ENCODE measurements at regions not wholly inside any gene's neighbourhood (a gene's known extent, or its start where the extent isn't known, plus 50 kb on each side); places are given as distances from the start of the nearest gene placed in this dataset.

DNA sequence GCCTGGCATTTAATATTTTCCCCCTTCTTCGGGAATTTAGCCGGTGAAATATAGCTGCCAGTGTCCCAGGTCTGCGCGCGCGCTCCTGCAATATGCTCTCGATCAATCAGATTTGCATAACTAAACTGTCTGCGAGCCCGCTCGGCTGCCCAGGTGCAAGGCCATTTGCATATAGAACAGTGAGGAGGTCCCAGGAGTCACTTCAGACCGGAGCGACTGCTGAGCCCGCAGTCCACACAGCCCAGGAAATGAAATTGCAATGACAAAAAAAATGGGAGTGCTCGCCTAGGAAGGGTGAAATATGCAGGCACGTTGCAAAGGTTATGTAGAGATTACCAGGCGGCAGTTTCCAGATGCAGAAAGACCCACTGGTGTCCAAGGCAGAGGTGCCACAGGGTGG is 228.5 kb downstream of the VRK1 start:
- Histone ChIP-seq H3K9me3 (ENCODE audit: severe bottlenecking) (no peaks in the 10 kb centered on the region), H3K4me3 (ENCODE audit: low read depth, low read length) (no peak overlapping the region), H3K27me3 (ENCODE audit: insufficient read depth, low read depth, severe bottlenecking) (no peaks in the 10 kb centered on the region), H3K36me3 (no peaks in the 10 kb centered on the region), H3K27ac (no peak overlapping the region)
- DNase-seq: no peak
- TF ChIP-seq, protein P1, sequence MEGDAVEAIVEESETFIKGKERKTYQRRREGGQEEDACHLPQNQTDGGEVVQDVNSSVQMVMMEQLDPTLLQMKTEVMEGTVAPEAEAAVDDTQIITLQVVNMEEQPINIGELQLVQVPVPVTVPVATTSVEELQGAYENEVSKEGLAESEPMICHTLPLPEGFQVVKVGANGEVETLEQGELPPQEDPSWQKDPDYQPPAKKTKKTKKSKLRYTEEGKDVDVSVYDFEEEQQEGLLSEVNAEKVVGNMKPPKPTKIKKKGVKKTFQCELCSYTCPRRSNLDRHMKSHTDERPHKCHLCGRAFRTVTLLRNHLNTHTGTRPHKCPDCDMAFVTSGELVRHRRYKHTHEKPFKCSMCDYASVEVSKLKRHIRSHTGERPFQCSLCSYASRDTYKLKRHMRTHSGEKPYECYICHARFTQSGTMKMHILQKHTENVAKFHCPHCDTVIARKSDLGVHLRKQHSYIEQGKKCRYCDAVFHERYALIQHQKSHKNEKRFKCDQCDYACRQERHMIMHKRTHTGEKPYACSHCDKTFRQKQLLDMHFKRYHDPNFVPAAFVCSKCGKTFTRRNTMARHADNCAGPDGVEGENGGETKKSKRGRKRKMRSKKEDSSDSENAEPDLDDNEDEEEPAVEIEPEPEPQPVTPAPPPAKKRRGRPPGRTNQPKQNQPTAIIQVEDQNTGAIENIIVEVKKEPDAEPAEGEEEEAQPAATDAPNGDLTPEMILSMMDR (IDR thresholded peaks at IDR 0.05; ENCODE audit: low read depth, low read length): no peak

DNA sequence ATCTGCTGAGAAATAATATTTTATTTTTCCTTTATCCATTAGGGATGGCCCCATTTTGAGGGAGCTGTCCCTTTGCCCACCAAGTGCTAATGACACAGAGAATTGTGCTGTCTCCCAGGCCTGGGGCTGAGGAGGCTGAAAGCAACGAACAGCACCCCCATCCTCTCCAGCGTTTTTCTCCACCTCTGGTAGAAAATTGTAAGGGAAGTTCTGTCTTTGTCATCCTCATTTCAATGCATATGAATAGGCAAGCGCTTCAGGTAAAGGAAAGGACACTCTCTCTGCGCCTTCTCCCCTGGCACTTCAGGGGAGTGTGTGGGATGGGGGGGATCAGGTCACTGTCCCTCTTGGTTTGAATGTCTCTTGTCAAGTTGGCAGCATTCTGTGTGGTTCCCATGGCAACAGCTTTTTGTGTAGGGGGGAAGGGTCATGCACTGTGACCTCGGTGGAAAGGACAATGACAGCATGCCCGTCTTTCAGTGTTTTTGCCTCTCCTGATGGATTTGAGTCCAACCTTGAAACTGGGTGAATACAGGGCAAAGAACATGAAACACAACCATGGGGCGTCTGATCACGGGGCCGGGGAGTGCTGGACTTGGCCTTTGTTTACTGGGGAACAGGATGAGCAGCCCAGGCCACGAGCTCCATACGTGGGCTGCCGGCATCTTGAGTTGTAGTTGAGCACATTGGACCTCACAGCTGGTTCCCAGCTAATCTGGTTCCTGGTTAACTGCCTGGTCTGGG is 230.2 kb downstream of the VRK1 start:
- H3K4me3 ChIP-seq (ENCODE audit: low read depth, low read length): no peak overlapping the region
- DNase-seq: no peak
- no peaks in the 10 kb centered on the region for H3K27me3 ChIP-seq (ENCODE audit: insufficient read depth, low read depth, severe bottlenecking)
- no peaks in the 10 kb centered on the region for H3K36me3 ChIP-seq
- H3K9me3 ChIP-seq (ENCODE audit: severe bottlenecking): peaks cover 7% of the 10 kb centered on the region
- no peak overlapping the region for H3K27ac ChIP-seq
- TF ChIP-seq, protein P1 (IDR thresholded peaks at IDR 0.05; ENCODE audit: low read depth, low read length): no peak

DNA sequence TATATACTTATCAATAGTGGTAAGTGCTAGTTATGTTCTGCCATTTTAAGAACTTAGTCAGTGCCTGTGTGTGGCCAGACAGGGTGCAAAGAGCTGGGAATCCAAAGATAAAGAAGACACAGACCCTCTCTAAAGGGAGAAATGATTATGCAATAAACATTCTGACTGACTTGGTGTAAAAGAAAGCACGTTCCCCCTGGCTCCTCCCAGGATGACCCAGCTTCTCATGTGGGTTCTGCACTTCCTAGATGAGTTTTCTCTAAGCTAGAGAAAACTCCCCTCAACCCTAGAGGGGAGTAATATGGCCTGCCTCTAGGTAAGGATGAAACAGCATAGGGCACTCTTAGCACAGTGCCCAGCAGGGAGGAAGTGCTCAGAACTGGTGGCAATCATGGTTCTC is 231.2 kb downstream of the VRK1 start:
- Histone ChIP-seq H3K36me3 (no peaks in the 10 kb centered on the region), H3K27me3 (ENCODE audit: insufficient read depth, low read depth, severe bottlenecking) (no peaks in the 10 kb centered on the region), H3K4me3 (ENCODE audit: low read depth, low read length) (no peak overlapping the region), H3K9me3 (ENCODE audit: severe bottlenecking) (peaks cover 7% of the 10 kb centered on the region), H3K27ac (no peak overlapping the region)
- DNase-seq: no peak
- TF ChIP-seq, protein P1 (IDR thresholded peaks at IDR 0.05; ENCODE audit: low read depth, low read length): no peak

DNA sequence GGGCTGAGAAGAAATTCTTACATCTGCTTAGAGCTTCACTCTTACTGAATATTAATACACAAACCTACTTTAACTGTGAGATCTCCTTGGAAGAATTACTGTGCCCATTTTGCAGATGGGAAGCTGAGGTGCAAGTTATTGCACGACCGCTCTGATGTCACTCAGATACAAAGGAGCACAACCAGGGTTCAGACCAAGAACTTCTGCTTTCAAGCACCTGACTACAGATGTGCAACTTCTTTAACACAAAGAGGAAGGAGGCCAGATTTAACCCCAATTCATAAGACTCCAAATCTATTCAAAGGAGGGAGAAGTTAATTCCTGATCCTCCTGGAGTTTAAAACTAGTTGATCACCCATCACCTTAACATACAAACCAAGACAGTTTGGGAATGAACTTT is 232.6 kb downstream of the VRK1 start:
- Histone ChIP-seq H3K9me3 (ENCODE audit: severe bottlenecking) (peaks cover 7% of the 10 kb centered on the region), H3K27ac (no peak overlapping the region), H3K4me3 (ENCODE audit: low read depth, low read length) (no peak overlapping the region), H3K36me3 (no peaks in the 10 kb centered on the region), H3K27me3 (ENCODE audit: insufficient read depth, low read depth, severe bottlenecking) (no peaks in the 10 kb centered on the region)
- DNase-seq: no peak
- TF ChIP-seq, protein P1 (IDR thresholded peaks at IDR 0.05; ENCODE audit: low read depth, low read length): no peak

DNA sequence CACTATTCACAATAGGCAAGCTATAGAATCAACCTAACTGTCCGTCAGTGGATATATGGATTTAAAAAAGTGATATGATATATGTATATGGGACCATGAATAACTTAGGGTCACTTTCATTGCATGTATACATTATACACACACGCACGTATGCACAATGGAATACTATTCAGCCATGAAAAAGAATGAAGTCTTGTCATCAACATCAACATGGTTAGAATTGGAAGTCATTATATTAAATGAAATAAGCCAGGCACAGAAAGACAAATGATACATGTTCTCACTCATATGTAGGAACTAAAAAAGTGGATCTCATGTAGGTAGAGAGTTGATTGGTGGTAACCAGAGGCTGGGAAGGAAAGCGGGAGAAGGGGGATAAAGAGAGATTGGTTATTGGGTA is 234.3 kb downstream of the VRK1 start:
- peaks cover 7% of the 10 kb centered on the region for H3K9me3 ChIP-seq (ENCODE audit: severe bottlenecking)
- TF ChIP-seq, protein P1 (IDR thresholded peaks at IDR 0.05; ENCODE audit: low read depth, low read length): no peak
- H3K36me3 ChIP-seq: no peaks in the 10 kb centered on the region
- H3K4me3 ChIP-seq (ENCODE audit: low read depth, low read length): no peak overlapping the region
- H3K27ac ChIP-seq: no peak overlapping the region
- DNase-seq: no peak
- no peaks in the 10 kb centered on the region for H3K27me3 ChIP-seq (ENCODE audit: insufficient read depth, low read depth, severe bottlenecking)

DNA sequence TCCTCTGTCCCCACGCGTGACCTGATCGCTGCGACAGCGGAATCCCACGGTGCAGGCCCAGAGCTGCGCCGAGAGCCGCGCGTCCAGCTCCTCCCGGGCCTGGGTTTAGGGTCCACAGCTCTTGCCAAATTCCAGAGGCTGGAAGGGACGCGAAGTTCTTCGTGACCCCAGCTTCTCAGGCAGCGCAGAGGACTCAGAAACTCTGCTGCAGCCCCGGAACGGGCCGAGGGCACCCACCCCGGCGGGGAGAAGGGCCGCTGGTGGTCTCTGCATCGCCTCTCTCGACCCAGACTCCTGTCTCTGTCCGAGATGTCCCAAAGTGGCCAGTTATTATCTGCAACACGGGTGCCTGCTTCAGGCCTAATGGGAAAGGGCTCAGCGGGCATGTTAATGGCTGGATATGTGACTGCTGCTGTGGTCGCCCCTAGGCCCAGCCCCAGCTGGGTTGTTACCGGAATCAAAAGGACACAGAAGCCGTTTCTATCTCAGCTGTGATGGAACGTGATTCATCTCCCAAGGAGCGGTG is 236.4 kb downstream of the VRK1 start:
- Histone ChIP-seq H3K4me3 (ENCODE audit: low read depth, low read length) (no peak overlapping the region), H3K27me3 (ENCODE audit: insufficient read depth, low read depth, severe bottlenecking) (no peaks in the 10 kb centered on the region), H3K9me3 (ENCODE audit: severe bottlenecking) (peaks cover 7% of the 10 kb centered on the region), H3K36me3 (no peaks in the 10 kb centered on the region), H3K27ac (no peak overlapping the region)
- no peak for DNase-seq
- TF ChIP-seq, protein P1 (IDR thresholded peaks at IDR 0.05; ENCODE audit: low read depth, low read length): no peak
